Skeletal muscle tissue (tissue), 3 donors: ENCODE measurements at regions not wholly inside any gene's neighbourhood (a gene's known extent, or its start where the extent isn't known, plus 50 kb on each side); places are given as distances from the start of the nearest gene placed in this dataset.
"Not testable (repeated sequence)": the region's sequence is repeated elsewhere in the genome, so short reads cannot be mapped to it uniquely, and the experiment has no call there.

Source experiments
- H3K27ac ChIP-seq: one replicate; pipeline ENCODE4 v1.7.0; 2013; ENCODE audit warnings: mild to moderate bottlenecking, low read depth, low read length, inconsistent platforms
- H3K27me3 ChIP-seq, 3 donors: one replicate each; pipeline ENCODE4 v1.7.0; 2013; ENCODE audit warnings: low read length in 3 of 3; ENCODE audit not compliant: control insufficient read depth in 3 of 3, insufficient read depth in 3 of 3
- H3K36me3 ChIP-seq, 3 donors: one replicate each; pipeline ENCODE4 v1.7.0; 2013; ENCODE audit warnings: low read length in 3 of 3; ENCODE audit not compliant: control insufficient read depth in 3 of 3, insufficient read depth in 3 of 3
- H3K4me1 ChIP-seq, 3 donors: one replicate each; pipeline ENCODE4 v1.7.0; 2013; ENCODE audit warnings: low read length in 3 of 3, mild to moderate bottlenecking in 3 of 3; ENCODE audit not compliant: control insufficient read depth in 3 of 3, insufficient read depth in 3 of 3
- H3K4me3 ChIP-seq, 3 donors: one replicate each; pipeline ENCODE4 v1.7.0; 2013; ENCODE audit warnings: low read length in 3 of 3
- H3K9ac ChIP-seq, 3 donors: one replicate each; pipeline ENCODE4 v1.7.0; 2013; ENCODE audit warnings: low read length in 3 of 3, mild to moderate bottlenecking in 3 of 3, moderate library complexity in 2 of 3, low read depth in 1 of 3
- H3K9me3 ChIP-seq, 3 donors: one replicate each; pipeline ENCODE4 v1.7.0; 2013; ENCODE audit warnings: low read length in 3 of 3; ENCODE audit not compliant: control insufficient read depth in 3 of 3
- donor health status: Osteomylitis.

DNA sequence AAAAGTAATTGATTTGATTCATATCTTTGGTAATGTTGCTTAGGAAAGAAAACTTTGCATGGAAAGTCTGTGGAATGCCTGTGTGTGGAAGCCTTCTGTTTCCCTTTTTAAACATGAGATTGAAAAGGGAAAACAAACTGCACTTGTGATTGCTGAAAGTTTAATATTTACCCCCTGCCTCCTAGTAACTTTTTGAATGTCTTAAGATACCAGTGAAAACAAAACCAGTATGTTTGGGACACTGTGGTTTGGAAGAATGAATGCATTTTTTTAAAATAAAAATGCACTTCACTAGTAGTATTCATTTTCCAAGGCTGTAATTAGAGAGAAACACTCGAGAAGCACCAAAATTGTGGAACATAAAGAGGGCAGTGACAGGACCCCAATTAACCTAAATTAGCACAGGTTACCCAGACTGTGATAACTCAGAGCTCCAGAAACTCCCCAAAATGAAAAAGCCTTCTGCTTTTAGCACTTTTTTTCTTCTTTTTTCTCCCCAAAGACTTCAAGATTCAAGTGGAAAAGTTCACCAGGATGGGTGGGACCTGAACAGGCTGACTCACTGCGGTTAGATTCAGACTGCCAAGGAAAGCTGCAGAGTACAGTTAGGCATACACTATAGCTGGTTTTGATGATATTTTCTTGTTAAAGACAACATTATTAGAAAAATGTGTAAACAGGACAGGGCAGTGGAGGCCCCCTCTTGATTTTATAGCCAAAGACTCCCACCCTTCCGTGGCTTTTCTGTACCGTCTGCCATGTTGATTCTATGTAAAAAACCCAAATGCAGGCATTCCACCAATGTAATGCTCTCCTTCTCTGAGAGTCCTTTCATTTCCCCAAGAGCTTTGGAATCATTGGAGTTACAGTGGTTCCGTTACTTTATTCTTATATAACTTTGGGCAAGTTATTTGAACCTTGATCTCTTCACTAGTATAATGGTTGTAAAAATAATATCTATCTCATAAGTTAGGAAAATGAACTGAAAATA is 88.6 kb upstream of the NBPF26 start:
- H3K9me3 ChIP-seq, H3K9ac ChIP-seq, H3K36me3 ChIP-seq, H3K4me1 ChIP-seq, H3K27ac ChIP-seq, H3K4me3 ChIP-seq, H3K27me3 ChIP-seq: not testable (repeated sequence)

DNA sequence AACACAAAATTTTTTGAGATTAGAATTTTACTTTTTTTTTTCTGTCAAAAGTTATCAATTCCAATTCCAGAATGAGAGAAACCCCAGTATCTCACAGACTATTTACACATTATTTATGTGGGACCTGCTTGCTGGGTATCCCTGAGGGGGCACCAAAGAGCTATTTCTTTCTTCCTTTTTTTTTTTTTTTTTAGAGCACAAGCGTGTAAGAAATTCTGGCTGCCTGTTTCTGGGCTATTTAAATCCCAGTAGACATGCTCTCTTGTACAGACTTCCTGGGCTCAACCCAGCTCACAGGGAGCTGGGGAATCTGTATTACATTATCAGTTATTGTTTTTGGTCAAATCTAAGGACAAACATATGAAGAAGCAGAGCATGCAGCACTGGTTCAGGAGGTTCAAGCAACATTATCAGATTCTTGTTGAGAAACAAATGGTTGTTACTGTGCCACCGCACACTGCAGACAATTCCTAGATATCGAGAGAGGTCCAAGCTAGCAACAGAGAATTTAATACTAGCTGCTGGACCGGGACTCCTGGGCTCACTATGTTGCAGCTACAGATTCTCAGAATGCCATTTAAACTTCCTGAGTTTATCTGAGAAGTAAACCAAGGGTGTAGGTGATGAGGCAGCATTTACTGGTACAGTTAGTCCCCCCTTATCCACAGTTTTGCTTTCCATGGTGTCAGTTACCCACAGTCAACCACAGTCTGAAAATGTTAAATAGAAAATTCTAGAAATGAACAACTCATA is 83.3 kb upstream of the NBPF26 start:
- not testable (repeated sequence) for H3K4me3 ChIP-seq, H3K36me3 ChIP-seq, H3K4me1 ChIP-seq, H3K27me3 ChIP-seq, H3K9me3 ChIP-seq, H3K27ac ChIP-seq, H3K9ac ChIP-seq

DNA sequence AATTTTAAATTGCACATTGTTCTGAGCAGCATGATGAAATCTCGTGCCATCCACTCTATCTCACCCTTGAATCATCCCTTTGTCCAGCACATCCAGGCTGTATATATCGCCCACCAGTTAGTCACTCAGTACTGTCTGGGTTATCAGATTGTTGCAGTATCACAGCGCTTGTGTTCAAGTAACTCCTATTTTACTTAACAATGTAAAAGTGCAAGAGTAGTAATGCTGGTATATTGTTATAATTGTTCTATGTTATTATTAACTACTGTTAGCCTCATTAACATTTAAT is 82.8 kb upstream of the NBPF26 start:
- not testable (repeated sequence) for H3K9ac ChIP-seq, H3K4me3 ChIP-seq, H3K27me3 ChIP-seq, H3K4me1 ChIP-seq, H3K9me3 ChIP-seq, H3K36me3 ChIP-seq, H3K27ac ChIP-seq

DNA sequence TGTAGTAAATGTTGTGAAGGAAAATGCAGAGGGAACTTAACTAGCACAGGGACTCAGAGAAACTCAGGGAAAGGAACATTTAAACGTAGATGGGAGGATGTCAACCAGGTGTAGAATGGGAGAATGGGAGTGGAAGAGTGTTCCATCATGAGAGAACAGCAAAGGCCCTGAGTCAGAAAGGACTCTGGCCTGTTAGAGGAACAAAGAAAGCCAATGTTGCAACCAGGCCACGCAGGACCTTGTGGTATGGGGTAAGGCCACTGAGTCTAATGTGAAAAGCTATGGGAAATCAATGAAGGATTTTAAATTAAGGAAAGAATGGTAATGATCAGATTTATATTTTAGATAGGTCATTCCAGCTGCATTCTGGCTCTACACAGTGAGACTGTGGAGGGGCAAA is 76.6 kb upstream of the NBPF26 start:
- not testable (repeated sequence) for H3K9me3 ChIP-seq, H3K4me3 ChIP-seq, H3K27ac ChIP-seq, H3K36me3 ChIP-seq, H3K27me3 ChIP-seq, H3K9ac ChIP-seq, H3K4me1 ChIP-seq

DNA sequence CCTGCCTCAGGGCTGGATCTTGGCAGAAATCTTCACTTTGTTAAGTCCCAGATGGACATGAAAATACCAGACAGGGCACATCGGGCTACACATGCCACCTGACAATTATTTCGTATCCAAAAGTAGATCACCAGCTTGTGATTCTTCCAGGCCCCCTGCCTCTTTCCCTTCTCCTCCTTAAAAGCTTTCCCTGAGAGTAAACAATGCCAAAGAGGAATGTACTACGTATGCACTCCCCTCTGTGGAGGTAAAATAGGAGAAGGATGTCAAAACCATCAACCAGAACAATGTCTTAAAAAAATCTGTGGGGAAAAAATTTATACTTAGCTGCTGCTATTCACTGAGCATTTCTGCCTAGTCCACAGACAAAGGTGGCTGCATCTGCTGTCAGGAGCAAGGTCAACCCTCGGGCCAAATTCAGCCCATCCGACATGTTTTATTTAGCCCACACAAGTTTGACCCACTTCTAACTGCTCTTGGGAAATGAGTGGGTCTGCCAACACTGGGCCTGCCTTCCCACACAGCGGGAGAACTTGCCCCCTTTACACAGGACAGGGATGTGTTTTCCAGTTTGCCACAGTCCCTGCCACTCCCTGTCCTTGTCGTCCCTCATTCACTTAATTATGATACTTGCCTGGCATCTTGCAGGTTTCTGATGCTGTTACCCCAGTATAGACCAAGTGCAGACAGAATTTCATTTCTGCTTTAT is 74.7 kb upstream of the NBPF26 start:
- not testable (repeated sequence) for H3K36me3 ChIP-seq, H3K9me3 ChIP-seq, H3K27ac ChIP-seq, H3K4me1 ChIP-seq, H3K9ac ChIP-seq, H3K27me3 ChIP-seq, H3K4me3 ChIP-seq

DNA sequence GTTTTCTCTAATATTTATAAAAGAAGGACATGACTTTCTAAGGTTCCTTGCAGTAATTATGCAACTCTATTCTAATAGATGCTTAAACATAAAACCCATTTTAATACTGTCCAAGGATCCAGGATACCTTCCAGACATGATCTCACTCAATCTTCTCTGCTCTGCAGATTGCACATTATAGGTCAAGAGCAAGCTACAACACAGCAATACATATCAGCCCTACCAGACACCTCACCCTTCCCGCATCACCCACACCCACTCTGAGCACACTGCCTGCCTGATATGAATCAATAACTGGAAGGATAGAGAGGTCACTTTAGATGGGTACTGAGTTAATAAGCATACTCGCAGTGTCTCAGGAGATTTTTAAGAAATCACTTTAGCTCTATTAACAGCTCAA is 74.0 kb upstream of the NBPF26 start:
- not testable (repeated sequence) for H3K36me3 ChIP-seq, H3K9me3 ChIP-seq, H3K4me1 ChIP-seq, H3K4me3 ChIP-seq, H3K27ac ChIP-seq, H3K9ac ChIP-seq, H3K27me3 ChIP-seq

DNA sequence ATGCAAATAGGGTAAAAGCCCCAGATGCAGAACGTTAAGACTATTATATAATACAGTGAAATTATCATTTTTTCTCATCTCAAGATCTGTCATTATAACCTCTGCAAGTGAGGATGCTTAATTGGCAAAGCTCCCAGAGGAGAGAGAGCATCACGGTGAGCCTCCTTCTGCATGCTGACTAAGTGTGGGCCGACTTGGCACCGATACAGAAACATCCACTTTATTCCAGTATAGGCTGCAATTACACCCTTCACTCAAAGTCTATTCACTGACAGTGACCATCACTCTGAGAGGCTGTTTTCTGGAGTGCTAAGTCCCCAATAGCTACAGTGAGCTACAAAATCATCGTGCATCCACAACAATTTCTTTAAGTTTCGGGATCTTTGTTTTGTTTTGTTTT is 69.6 kb upstream of the NBPF26 start:
- not testable (repeated sequence) for H3K4me3 ChIP-seq, H3K4me1 ChIP-seq, H3K9ac ChIP-seq, H3K9me3 ChIP-seq, H3K27me3 ChIP-seq, H3K36me3 ChIP-seq, H3K27ac ChIP-seq

DNA sequence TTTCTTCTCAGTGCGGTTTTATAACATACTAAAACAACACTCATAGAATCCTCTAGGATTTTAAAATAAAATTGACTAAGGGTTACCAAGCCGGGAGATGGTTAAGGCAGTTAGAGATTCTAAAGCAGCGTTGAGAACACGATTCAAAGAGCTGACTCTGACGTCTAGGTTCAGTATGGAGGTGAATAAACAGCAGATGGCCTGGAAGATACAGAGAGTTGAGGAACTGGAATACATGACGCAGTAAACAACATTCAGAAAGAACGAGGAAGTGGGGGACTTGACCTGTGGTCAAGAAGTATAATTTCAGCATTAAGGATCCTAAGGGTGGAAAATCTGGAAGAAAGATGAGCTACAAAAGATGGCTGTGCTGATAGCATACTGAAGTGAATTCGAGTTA is 68.4 kb upstream of the NBPF26 start:
- H3K27ac ChIP-seq, H3K4me3 ChIP-seq, H3K9me3 ChIP-seq, H3K4me1 ChIP-seq, H3K27me3 ChIP-seq, H3K9ac ChIP-seq, H3K36me3 ChIP-seq: not testable (repeated sequence)

DNA sequence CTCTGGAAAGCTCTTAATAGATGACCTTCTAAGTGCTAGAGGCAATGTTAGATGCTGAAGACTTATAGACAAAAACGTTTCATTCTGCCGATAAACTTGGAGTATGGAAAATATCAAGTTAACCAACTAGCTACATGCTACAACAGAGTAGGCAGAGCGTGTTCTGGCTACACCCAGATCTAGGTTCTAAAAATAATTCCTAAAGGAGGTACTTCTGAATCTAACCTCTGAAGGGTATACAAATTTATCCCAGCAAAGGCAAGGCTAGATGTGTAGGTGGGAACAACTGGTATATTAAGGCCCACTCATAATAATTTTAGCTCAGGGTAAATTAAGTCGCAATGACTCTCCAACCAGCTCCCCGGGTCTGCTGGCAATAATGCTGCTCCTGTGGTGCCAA is 67.6 kb upstream of the NBPF26 start:
- H3K4me3 ChIP-seq, H3K27ac ChIP-seq, H3K4me1 ChIP-seq, H3K9me3 ChIP-seq, H3K9ac ChIP-seq, H3K36me3 ChIP-seq, H3K27me3 ChIP-seq: not testable (repeated sequence)

DNA sequence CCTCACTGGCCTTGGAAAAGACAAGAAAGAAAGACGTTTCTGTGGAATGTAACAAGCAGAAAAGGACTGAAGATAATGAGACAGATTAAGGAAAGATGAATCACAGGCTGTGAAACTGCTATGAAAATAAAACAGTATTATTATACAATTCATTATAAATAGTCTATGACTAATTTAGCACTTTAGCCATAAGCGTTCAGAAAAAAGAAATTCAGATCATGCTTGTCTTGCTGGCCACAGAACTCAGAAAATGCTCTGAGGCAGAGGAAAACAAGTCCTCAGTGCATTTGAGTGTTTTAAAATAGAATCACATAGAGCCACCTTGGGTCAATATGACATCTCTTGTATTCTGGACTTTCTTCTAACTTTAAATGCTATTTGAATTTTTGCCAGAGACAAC is 65.9 kb upstream of the NBPF26 start:
- H3K9me3 ChIP-seq, H3K36me3 ChIP-seq, H3K27me3 ChIP-seq, H3K4me1 ChIP-seq, H3K27ac ChIP-seq, H3K4me3 ChIP-seq, H3K9ac ChIP-seq: not testable (repeated sequence)
